H9 (cell line): ENCODE measurements at regions not wholly inside any gene's neighbourhood (a gene's known extent, or its start where the extent isn't known, plus 50 kb on each side); places are given as distances from the start of the nearest gene placed in this dataset.

Experiments used
- DNase-seq: peaks from one replicate; pipeline ENCODE4 v3.0.0-alpha.2; 2017
- H2AFZ ChIP-seq: one replicate; pipeline ENCODE4 v1.6.1; 2013; ENCODE audit warnings: mild to moderate bottlenecking, low read length, control low read depth, moderate library complexity
- H2AK5ac ChIP-seq: 2 replicates; pipeline ENCODE4 v1.6.1; 2013; ENCODE audit warnings: low read length, control low read depth, mixed read lengths; ENCODE audit not compliant: insufficient read length
- H2BK120ac ChIP-seq: one replicate; pipeline ENCODE4 v1.6.1; 2013; ENCODE audit warnings: low read depth, mild to moderate bottlenecking, low read length, control low read depth, inconsistent platforms; ENCODE audit not compliant: poor library complexity, severe bottlenecking
- H2BK12ac ChIP-seq: 2 replicates; pipeline ENCODE4 v1.6.1; 2013; ENCODE audit warnings: low read length, control low read depth, mixed read lengths, low read depth; ENCODE audit not compliant: insufficient read length
- H2BK15ac ChIP-seq: 2 replicates; pipeline ENCODE4 v1.6.1; 2013; ENCODE audit warnings: low read depth, low read length, control low read depth
- H2BK20ac ChIP-seq: one replicate; pipeline ENCODE4 v1.6.1; 2013; ENCODE audit warnings: low read depth, mild to moderate bottlenecking, low read length, control low read depth, inconsistent platforms; ENCODE audit not compliant: poor library complexity, severe bottlenecking
- H2BK5ac ChIP-seq: 2 replicates; pipeline ENCODE4 v1.6.1; 2013; ENCODE audit warnings: low read length, control low read depth, mixed read lengths; ENCODE audit not compliant: insufficient read length
- H3K14ac ChIP-seq: 2 replicates; pipeline ENCODE4 v1.6.1; 2013; ENCODE audit warnings: low read length, control low read depth; ENCODE audit not compliant: insufficient read depth
- H3K18ac ChIP-seq: 2 replicates; pipeline ENCODE4 v1.6.1; 2013; ENCODE audit warnings: low read depth, mild to moderate bottlenecking, mixed read lengths, low read length, control low read depth; ENCODE audit not compliant: insufficient read length
- H3K23ac ChIP-seq: 2 replicates; pipeline ENCODE4 v1.6.1; 2013; ENCODE audit warnings: low read length, control low read depth, mixed read lengths, low read depth; ENCODE audit not compliant: insufficient read length
- H3K23me2 ChIP-seq: 2 replicates; pipeline ENCODE4 v1.6.1; 2013; ENCODE audit warnings: low read depth, mild to moderate bottlenecking, mixed read lengths, low read length, control low read depth; ENCODE audit not compliant: insufficient read length, poor library complexity, severe bottlenecking
- H3K27ac ChIP-seq: 2 replicates; pipeline ENCODE4 v1.5.1; 2013; ENCODE audit warnings: low read length, control low read depth, mixed read lengths, low read depth; ENCODE audit not compliant: insufficient read length
- H3K27me3 ChIP-seq: 2 replicates; pipeline ENCODE4 v1.6.1; 2013; ENCODE audit warnings: low read length, control low read depth, inconsistent platforms; ENCODE audit not compliant: insufficient read depth
- H3K4ac ChIP-seq: 2 replicates; pipeline ENCODE4 v1.6.1; 2013; ENCODE audit warnings: low read depth, mild to moderate bottlenecking, control low read depth, inconsistent platforms, low read length, moderate library complexity
- H3K4me1 ChIP-seq: 2 replicates; pipeline ENCODE4 v1.6.1; 2013; ENCODE audit warnings: low read length, control low read depth, inconsistent platforms; ENCODE audit not compliant: insufficient read depth
- H3K4me2 ChIP-seq: 2 replicates; pipeline ENCODE4 v1.6.1; 2013; ENCODE audit warnings: low read length, control low read depth, mixed read lengths; ENCODE audit not compliant: insufficient read length, insufficient read depth
- H3K56ac ChIP-seq: 2 replicates; pipeline ENCODE4 v1.6.1; 2013; ENCODE audit warnings: low read depth, mild to moderate bottlenecking, mixed read lengths, low read length, control low read depth; ENCODE audit not compliant: insufficient read length
- H3K79me1 ChIP-seq: 2 replicates; pipeline ENCODE4 v1.6.1; 2013; ENCODE audit warnings: low read depth, mild to moderate bottlenecking, moderate library complexity, low read length, control low read depth, inconsistent platforms; ENCODE audit not compliant: insufficient read depth, poor library complexity, severe bottlenecking
- H3K79me2 ChIP-seq: 2 replicates; pipeline ENCODE4 v1.6.1; 2013; ENCODE audit warnings: low read length, control low read depth, inconsistent platforms; ENCODE audit not compliant: insufficient read depth
- H3K9ac ChIP-seq: 2 replicates; pipeline ENCODE4 v1.6.1; 2013; ENCODE audit warnings: low read length, control low read depth, mixed read lengths; ENCODE audit not compliant: insufficient read length; ENCODE audit errors: extremely low read depth
- H3K9me3 ChIP-seq: one replicate; pipeline ENCODE4 v1.6.1; 2013; ENCODE audit warnings: low read depth, low read length, inconsistent platforms; ENCODE audit not compliant: control insufficient read depth
- H3T11ph ChIP-seq: one replicate; pipeline ENCODE4 v1.6.1; 2013; ENCODE audit warnings: mild to moderate bottlenecking, low read length, control low read depth, inconsistent platforms
- H4K20me1 ChIP-seq: one replicate; pipeline ENCODE4 v1.6.1; 2013; ENCODE audit not compliant: control insufficient read depth, insufficient read length, insufficient read depth
- H4K5ac ChIP-seq: 2 replicates; pipeline ENCODE4 v1.6.1; 2013; ENCODE audit warnings: low read depth, mild to moderate bottlenecking, mixed read lengths, low read length, control low read depth; ENCODE audit not compliant: insufficient read length
- H4K8ac ChIP-seq: replicated peaks from 2 replicates; pipeline ENCODE4 v1.6.1; 2013; ENCODE audit warnings: low read length, control low read depth, mixed read lengths, low read depth; ENCODE audit not compliant: insufficient read length
- H4K91ac ChIP-seq: 2 replicates; pipeline ENCODE4 v1.6.1; 2013; ENCODE audit warnings: low read depth, mild to moderate bottlenecking, moderate library complexity, mixed read lengths, low read length, control low read depth; ENCODE audit not compliant: insufficient read length
- H3K27ac Mint-ChIP-seq, 3 experiments: 2 replicates in 2 of 3; 3 replicates in 1 of 3; pipeline ENCODE4 v1.8.0; 2020 to 2021; ENCODE audit warnings: mixed read lengths in 3 of 3, mild to moderate bottlenecking in 1 of 3, moderate library complexity in 1 of 3
- H3K27me3 Mint-ChIP-seq: 2 replicates; pipeline ENCODE4 v1.8.0; 2021; ENCODE audit warnings: low read depth, mild to moderate bottlenecking, moderate library complexity, mixed read lengths
- H3K36me3 Mint-ChIP-seq, 3 experiments: 2 replicates in 2 of 3; 3 replicates in 1 of 3; pipeline ENCODE4 v1.8.0; 2020 to 2021; ENCODE audit warnings: low read depth in 3 of 3, mixed read lengths in 3 of 3; ENCODE audit not compliant: insufficient read depth in 1 of 3
- H3K4me1 Mint-ChIP-seq, 2 experiments: 2 replicates each; pipeline ENCODE4 v1.8.0; 2020; ENCODE audit warnings: mixed read lengths in 2 of 2
- H3K4me3 Mint-ChIP-seq, 2 experiments: 2 replicates in 1 of 2; 3 replicates in 1 of 2; pipeline ENCODE4 v1.8.0; 2020 to 2021; ENCODE audit warnings: mild to moderate bottlenecking in 2 of 2, mixed read lengths in 2 of 2, moderate library complexity in 1 of 2
- H3K9me3 Mint-ChIP-seq, 2 experiments: 2 replicates in 1 of 2; 3 replicates in 1 of 2; pipeline ENCODE4 v1.8.0; 2020; ENCODE audit warnings: mild to moderate bottlenecking in 2 of 2, mixed read lengths in 2 of 2, moderate library complexity in 1 of 2
- CTCF ChIP-seq: fragments of 200-600 bp; sonication (generic); conservative IDR thresholded peaks from 3 replicates; pipeline ENCODE4 v1.8.0; 2021; ENCODE audit warnings: antibody characterized with exemption, mild to moderate bottlenecking
- WGBS: extraction: QIAGEN DNeasy Blood & Tissue Kit; methylation state at CpG from one replicate; pipeline ENCODE4 v1.1.7; 2013; ENCODE audit warnings: missing lambda C conversion rate, low lambda C conversion rate, mixed read lengths; ENCODE audit not compliant: insufficient read length; ENCODE audit errors: extremely low coverage; 5-methylcytosine and 5-hydroxymethylcytosine counted together

- Histone ChIP-seq H3T11ph (no peak overlapping the region), H2BK12ac (no peak overlapping the region), H4K91ac (no peak overlapping the region), H3K23me2 (no peaks in the 10 kb centered on the region), H3K14ac (no peak overlapping the region), H3K23ac (no peak overlapping the region), H3K56ac (no peak overlapping the region), H2AK5ac (no peak overlapping the region), H3K4me2 (no peak overlapping the region), H3K79me1 (no peaks in the 10 kb centered on the region), H2BK20ac (no peak overlapping the region), H2BK15ac (no peak overlapping the region), H3K4me1 (no peaks in the 10 kb centered on the region), H2AFZ (no peak overlapping the region), H2BK120ac (no peak overlapping the region), H4K5ac (no peak overlapping the region), H4K8ac (no peak overlapping the region), H3K27me3 (no peaks in the 10 kb centered on the region), H3K9me3 (peaks cover 8% of the 10 kb centered on the region), H2BK5ac (no peak overlapping the region), H4K20me1 (no peaks in the 10 kb centered on the region), H3K27ac (no peak overlapping the region), H3K18ac (no peak overlapping the region), H3K9ac (no peak overlapping the region), H3K4ac (no peak overlapping the region), H3K79me2 (no peaks in the 10 kb centered on the region)
- peaks cover 22 to 23% of the 10 kb centered on the region in 2 experiments for H3K9me3 Mint-ChIP-seq
- no peak overlapping the region for H3K4me3 Mint-ChIP-seq
- peaks cover 10 to 26% (median 16%) of the 10 kb centered on the region in 3 experiments for H3K36me3 Mint-ChIP-seq
- H3K27ac Mint-ChIP-seq = no peak overlapping the region; a peak in 1 of 7 replicates
- H3K4me1 Mint-ChIP-seq = peaks cover 8 to 9% of the 10 kb centered on the region in 2 experiments
- DNase-seq = no peak
- WGBS = no CpG with 5 or more reads among the region's 4 CpGs
- no peak for TF ChIP-seq CTCF
- no peaks in the 10 kb centered on the region for H3K27me3 Mint-ChIP-seq
These were observed 557.2 kb upstream of the TBL1XR1 start for GRCh38 chr3:177754508-177754921.
